ENCODE measurements at regions not wholly inside any gene's neighbourhood (a gene's known extent, or its start where the extent isn't known, plus 50 kb on each side); places are given as distances from the start of the nearest gene placed in this dataset.

GRCh38 chr18:43825768-43826167 lies 548.5 kb upstream of the SYT4 start:
- no peak for TF ChIP-seq CTCF (IDR thresholded peaks at IDR 0.05)
- no peak for TF ChIP-seq POLR2A (IDR thresholded peaks at IDR 0.05)
- no peak for TF ChIP-seq EP300 (IDR thresholded peaks at IDR 0.05)
- TF ChIP-seq POLR2AphosphoS5 (IDR thresholded peaks at IDR 0.05), result no peak
